ENCODE measurements at regions not wholly inside any gene's neighbourhood (a gene's known extent, or its start where the extent isn't known, plus 50 kb on each side); places are given as distances from the start of the nearest gene placed in this dataset.
"Not testable (repeated sequence)": the region's sequence is repeated elsewhere in the genome, so short reads cannot be mapped to it uniquely, and the experiment has no call there.

DNA sequence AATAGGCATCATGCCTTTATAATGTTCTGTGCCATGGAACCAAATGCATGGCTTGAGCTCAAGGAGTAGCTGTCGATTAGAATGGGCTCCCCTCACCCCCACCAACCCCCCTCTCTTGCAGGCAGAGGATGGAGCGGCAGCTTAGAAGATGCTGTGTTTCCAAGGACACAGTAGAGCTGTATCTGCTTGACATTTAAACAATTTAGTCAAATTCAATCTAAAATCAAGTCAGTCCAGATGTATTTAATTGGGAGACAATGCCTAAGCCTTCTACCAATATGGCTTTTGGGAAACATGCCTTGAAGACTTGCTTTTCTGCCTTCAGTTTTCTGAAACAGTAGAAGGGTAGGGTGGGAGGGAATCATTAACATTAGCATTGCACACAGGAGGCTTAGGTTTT lies 497.1 kb upstream of the NRP1 start:
- H3K27ac ChIP-seq (ENCODE audit: low read depth, low read length) = no peak overlapping the region
- no peaks in the 10 kb centered on the region for H3K9me3 ChIP-seq (ENCODE audit: control insufficient read depth in 1 of 2, low read length in 2 of 2)
- no peak overlapping the region for H3K4me3 ChIP-seq (ENCODE audit: low read depth in 1 of 2, low read length in 2 of 2)

GRCh38 chr10:33829899-33830298 lies 495.4 kb upstream of the NRP1 start:
- H3K27ac ChIP-seq (ENCODE audit: low read depth, low read length); H3K4me1 ChIP-seq (ENCODE audit: control insufficient read depth in 1 of 2, insufficient read depth in 2 of 2, low read length in 2 of 2); H3K27me3 ChIP-seq (ENCODE audit: control insufficient read depth in 1 of 2, insufficient read depth in 2 of 2, low read length in 2 of 2): not testable (repeated sequence)

More for the DNA sequence above, 497.1 kb upstream of the NRP1 start:
- H3K4me1 ChIP-seq (ENCODE audit: control insufficient read depth in 1 of 2, insufficient read depth in 2 of 2, low read length in 2 of 2) = no peaks in the 10 kb centered on the region
- no peak overlapping the region for H3K9ac ChIP-seq (ENCODE audit: low read depth in 1 of 2, low read length in 2 of 2)
- no peaks in the 10 kb centered on the region for H3K27me3 ChIP-seq (ENCODE audit: control insufficient read depth in 1 of 2, insufficient read depth in 2 of 2, low read length in 2 of 2)
- H3K36me3 ChIP-seq (ENCODE audit: control insufficient read depth in 1 of 2, insufficient read depth in 2 of 2, low read length in 2 of 2) = no peaks in the 10 kb centered on the region

GRCh38 chr10:33828592-33828991 lies 494.1 kb upstream of the NRP1 start:
- Histone ChIP-seq H3K27me3 (ENCODE audit: control insufficient read depth in 1 of 2, insufficient read depth in 2 of 2, low read length in 2 of 2) (no peaks in the 10 kb centered on the region), H3K27ac (ENCODE audit: low read depth, low read length) (no peak overlapping the region), H3K9ac (ENCODE audit: low read depth in 1 of 2, low read length in 2 of 2) (no peak overlapping the region), H3K4me1 (ENCODE audit: control insufficient read depth in 1 of 2, insufficient read depth in 2 of 2, low read length in 2 of 2) (no peaks in the 10 kb centered on the region), H3K9me3 (ENCODE audit: control insufficient read depth in 1 of 2, low read length in 2 of 2) (no peaks in the 10 kb centered on the region), H3K4me3 (ENCODE audit: low read depth in 1 of 2, low read length in 2 of 2) (no peak overlapping the region), H3K36me3 (ENCODE audit: control insufficient read depth in 1 of 2, insufficient read depth in 2 of 2, low read length in 2 of 2) (no peaks in the 10 kb centered on the region)

More at GRCh38 chr10:33829899-33830298, 495.4 kb upstream of the NRP1 start:
- not testable (repeated sequence) for H3K9ac ChIP-seq (ENCODE audit: low read depth in 1 of 2, low read length in 2 of 2); H3K36me3 ChIP-seq (ENCODE audit: control insufficient read depth in 1 of 2, insufficient read depth in 2 of 2, low read length in 2 of 2); H3K9me3 ChIP-seq (ENCODE audit: control insufficient read depth in 1 of 2, low read length in 2 of 2); H3K4me3 ChIP-seq (ENCODE audit: low read depth in 1 of 2, low read length in 2 of 2)

DNA sequence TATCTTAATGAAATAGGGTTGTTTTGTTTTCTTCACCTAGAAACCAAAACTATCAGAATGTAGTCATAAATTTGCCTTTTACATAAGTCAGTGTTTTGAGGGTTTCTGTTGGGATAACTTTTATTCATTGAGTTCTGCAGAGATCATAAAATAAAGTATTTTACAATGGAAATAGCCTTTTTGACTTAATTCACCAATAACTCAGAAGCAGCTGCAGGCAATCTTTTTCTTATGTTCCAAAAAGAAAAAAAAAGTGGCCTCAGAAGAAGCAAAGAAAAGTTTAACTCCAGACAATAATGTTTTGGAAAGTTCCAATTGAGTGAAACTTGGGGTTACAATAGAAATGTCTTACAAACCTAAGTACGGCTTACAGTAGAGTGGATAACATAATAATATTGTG lies 491.7 kb upstream of the NRP1 start:
- Histone ChIP-seq H3K9me3 (ENCODE audit: control insufficient read depth in 1 of 2, low read length in 2 of 2) (no peaks in the 10 kb centered on the region), H3K27me3 (ENCODE audit: control insufficient read depth in 1 of 2, insufficient read depth in 2 of 2, low read length in 2 of 2) (no peaks in the 10 kb centered on the region), H3K4me1 (ENCODE audit: control insufficient read depth in 1 of 2, insufficient read depth in 2 of 2, low read length in 2 of 2) (no peaks in the 10 kb centered on the region), H3K27ac (ENCODE audit: low read depth, low read length) (no peak overlapping the region), H3K9ac (ENCODE audit: low read depth in 1 of 2, low read length in 2 of 2) (no peak overlapping the region), H3K36me3 (ENCODE audit: control insufficient read depth in 1 of 2, insufficient read depth in 2 of 2, low read length in 2 of 2) (no peaks in the 10 kb centered on the region), H3K4me3 (ENCODE audit: low read depth in 1 of 2, low read length in 2 of 2) (no peak overlapping the region)

DNA sequence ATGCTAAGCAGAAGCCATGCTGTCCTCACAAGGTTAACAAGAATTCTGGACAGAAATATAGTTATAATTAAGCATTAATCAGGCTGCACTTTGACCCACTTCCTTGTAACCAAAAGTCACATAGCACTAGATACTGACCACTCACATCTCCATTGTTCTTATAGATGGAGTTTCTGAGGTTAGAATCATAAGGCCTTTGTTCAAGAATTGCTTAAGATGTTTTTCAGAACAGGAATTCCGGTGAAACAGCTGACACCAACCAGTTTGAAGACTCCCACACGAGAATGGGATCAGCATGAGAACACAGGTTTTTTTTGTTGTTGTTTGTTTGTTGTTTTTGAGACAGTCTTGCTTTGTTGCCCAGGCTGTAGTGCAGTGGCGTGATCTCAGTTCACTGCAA lies 488.3 kb upstream of the NRP1 start:
- H3K4me1 ChIP-seq (ENCODE audit: control insufficient read depth in 1 of 2, insufficient read depth in 2 of 2, low read length in 2 of 2) = no peaks in the 10 kb centered on the region
- H3K9me3 ChIP-seq (ENCODE audit: control insufficient read depth in 1 of 2, low read length in 2 of 2) = no peaks in the 10 kb centered on the region
- H3K9ac ChIP-seq (ENCODE audit: low read depth in 1 of 2, low read length in 2 of 2) = no peak overlapping the region
- H3K27me3 ChIP-seq (ENCODE audit: control insufficient read depth in 1 of 2, insufficient read depth in 2 of 2, low read length in 2 of 2) = no peaks in the 10 kb centered on the region
- no peak overlapping the region for H3K27ac ChIP-seq (ENCODE audit: low read depth, low read length)
- H3K36me3 ChIP-seq (ENCODE audit: control insufficient read depth in 1 of 2, insufficient read depth in 2 of 2, low read length in 2 of 2) = no peaks in the 10 kb centered on the region
- H3K4me3 ChIP-seq (ENCODE audit: low read depth in 1 of 2, low read length in 2 of 2) = no peak overlapping the region

- Histone ChIP-seq H3K4me3 (ENCODE audit: low read depth in 1 of 2, low read length in 2 of 2) (no peak overlapping the region), H3K9ac (ENCODE audit: low read depth in 1 of 2, low read length in 2 of 2) (no peak overlapping the region), H3K27ac (ENCODE audit: low read depth, low read length) (no peak overlapping the region), H3K36me3 (ENCODE audit: control insufficient read depth in 1 of 2, insufficient read depth in 2 of 2, low read length in 2 of 2) (no peaks in the 10 kb centered on the region), H3K27me3 (ENCODE audit: control insufficient read depth in 1 of 2, insufficient read depth in 2 of 2, low read length in 2 of 2) (no peaks in the 10 kb centered on the region), H3K4me1 (ENCODE audit: control insufficient read depth in 1 of 2, insufficient read depth in 2 of 2, low read length in 2 of 2) (no peaks in the 10 kb centered on the region), H3K9me3 (ENCODE audit: control insufficient read depth in 1 of 2, low read length in 2 of 2) (no peaks in the 10 kb centered on the region)
These were observed 486.1 kb upstream of the NRP1 start for GRCh38 chr10:33820531-33820930.

GRCh38 chr10:33819206-33819605 lies 484.7 kb upstream of the NRP1 start:
- Histone ChIP-seq H3K9ac (ENCODE audit: low read depth in 1 of 2, low read length in 2 of 2) (no peak overlapping the region), H3K9me3 (ENCODE audit: control insufficient read depth in 1 of 2, low read length in 2 of 2) (no peaks in the 10 kb centered on the region), H3K36me3 (ENCODE audit: control insufficient read depth in 1 of 2, insufficient read depth in 2 of 2, low read length in 2 of 2) (no peaks in the 10 kb centered on the region), H3K27me3 (ENCODE audit: control insufficient read depth in 1 of 2, insufficient read depth in 2 of 2, low read length in 2 of 2) (no peaks in the 10 kb centered on the region), H3K27ac (ENCODE audit: low read depth, low read length) (no peak overlapping the region), H3K4me3 (ENCODE audit: low read depth in 1 of 2, low read length in 2 of 2) (no peak overlapping the region), H3K4me1 (ENCODE audit: control insufficient read depth in 1 of 2, insufficient read depth in 2 of 2, low read length in 2 of 2) (no peaks in the 10 kb centered on the region)

DNA sequence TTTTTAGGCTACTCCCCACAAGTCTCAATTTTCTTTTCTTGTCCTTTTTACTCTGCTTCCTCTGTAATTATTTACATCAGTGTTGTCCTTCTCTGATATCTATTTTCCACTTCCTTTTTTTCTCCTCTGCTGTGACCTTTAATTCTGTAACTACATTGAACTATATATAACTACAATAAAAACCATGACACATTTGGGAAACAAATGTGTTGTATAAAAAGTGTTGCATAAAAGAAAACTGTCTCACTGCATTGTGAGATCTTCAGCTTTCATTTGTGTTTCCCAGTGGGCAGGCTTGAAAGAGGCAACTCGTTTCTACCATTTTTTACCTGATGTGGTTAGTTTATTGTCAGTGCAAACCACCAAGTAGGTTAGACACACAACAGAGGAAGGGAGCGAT lies 483.9 kb upstream of the NRP1 start:
- no peak overlapping the region for H3K9ac ChIP-seq (ENCODE audit: low read depth in 1 of 2, low read length in 2 of 2)
- H3K36me3 ChIP-seq (ENCODE audit: control insufficient read depth in 1 of 2, insufficient read depth in 2 of 2, low read length in 2 of 2) = no peaks in the 10 kb centered on the region
- no peaks in the 10 kb centered on the region for H3K27me3 ChIP-seq (ENCODE audit: control insufficient read depth in 1 of 2, insufficient read depth in 2 of 2, low read length in 2 of 2)
- no peak overlapping the region for H3K27ac ChIP-seq (ENCODE audit: low read depth, low read length)
- H3K4me3 ChIP-seq (ENCODE audit: low read depth in 1 of 2, low read length in 2 of 2) = no peak overlapping the region
- H3K9me3 ChIP-seq (ENCODE audit: control insufficient read depth in 1 of 2, low read length in 2 of 2) = no peaks in the 10 kb centered on the region
- H3K4me1 ChIP-seq (ENCODE audit: control insufficient read depth in 1 of 2, insufficient read depth in 2 of 2, low read length in 2 of 2) = no peaks in the 10 kb centered on the region

DNA sequence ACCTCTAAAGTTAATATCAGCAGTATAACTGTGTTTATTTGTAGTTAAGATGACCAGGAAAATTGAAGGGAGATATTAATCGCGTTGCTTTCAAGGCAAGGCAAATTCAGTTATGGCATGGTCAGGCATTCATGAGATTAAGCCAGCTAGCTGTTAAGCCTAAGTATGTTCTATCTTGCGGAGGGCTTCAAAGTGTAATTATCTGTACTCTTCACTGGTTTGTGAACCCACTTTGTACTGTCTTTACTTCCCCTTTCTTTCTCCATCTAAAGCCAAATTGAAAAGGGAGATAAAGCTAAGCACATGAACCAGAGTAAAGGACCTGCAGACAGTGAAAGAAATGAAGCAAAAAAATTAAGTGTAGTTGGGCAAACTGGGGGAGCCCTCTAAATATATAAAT lies 483.1 kb upstream of the NRP1 start:
- no peaks in the 10 kb centered on the region for H3K9me3 ChIP-seq (ENCODE audit: control insufficient read depth in 1 of 2, low read length in 2 of 2)
- no peaks in the 10 kb centered on the region for H3K27me3 ChIP-seq (ENCODE audit: control insufficient read depth in 1 of 2, insufficient read depth in 2 of 2, low read length in 2 of 2)
- H3K9ac ChIP-seq (ENCODE audit: low read depth in 1 of 2, low read length in 2 of 2) = no peak overlapping the region

DNA sequence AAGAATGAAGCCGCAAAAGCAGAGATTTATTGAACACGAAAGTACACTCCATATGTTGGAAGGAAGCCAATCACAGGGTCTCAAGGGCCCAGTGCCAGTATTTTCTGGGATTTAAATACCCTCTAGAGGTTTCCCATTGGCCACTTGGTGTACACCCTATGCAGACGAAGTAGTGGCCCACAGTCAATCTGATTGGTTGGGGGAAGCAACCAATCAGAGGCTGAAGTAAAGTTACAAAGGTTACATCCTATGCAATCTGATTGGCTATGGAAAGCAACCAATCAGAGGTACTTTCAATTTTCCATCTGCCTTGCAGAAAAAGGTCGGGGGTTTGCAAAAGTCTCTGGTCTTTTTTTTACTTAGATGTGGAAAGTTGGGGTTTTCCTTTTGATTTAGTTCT lies 481.3 kb upstream of the NRP1 start:
- no peak overlapping the region for H3K9ac ChIP-seq (ENCODE audit: low read depth in 1 of 2, low read length in 2 of 2)
- H3K4me1 ChIP-seq (ENCODE audit: control insufficient read depth in 1 of 2, insufficient read depth in 2 of 2, low read length in 2 of 2) = no peaks in the 10 kb centered on the region
- H3K36me3 ChIP-seq (ENCODE audit: control insufficient read depth in 1 of 2, insufficient read depth in 2 of 2, low read length in 2 of 2) = no peaks in the 10 kb centered on the region
- H3K4me3 ChIP-seq (ENCODE audit: low read depth in 1 of 2, low read length in 2 of 2) = no peak overlapping the region
- H3K9me3 ChIP-seq (ENCODE audit: control insufficient read depth in 1 of 2, low read length in 2 of 2) = no peaks in the 10 kb centered on the region
- H3K27me3 ChIP-seq (ENCODE audit: control insufficient read depth in 1 of 2, insufficient read depth in 2 of 2, low read length in 2 of 2) = no peaks in the 10 kb centered on the region
- H3K27ac ChIP-seq (ENCODE audit: low read depth, low read length) = no peak overlapping the region

More for the DNA sequence above, 483.1 kb upstream of the NRP1 start:
- no peak overlapping the region for H3K4me3 ChIP-seq (ENCODE audit: low read depth in 1 of 2, low read length in 2 of 2)
- H3K27ac ChIP-seq (ENCODE audit: low read depth, low read length) = no peak overlapping the region
- no peaks in the 10 kb centered on the region for H3K4me1 ChIP-seq (ENCODE audit: control insufficient read depth in 1 of 2, insufficient read depth in 2 of 2, low read length in 2 of 2)
- H3K36me3 ChIP-seq (ENCODE audit: control insufficient read depth in 1 of 2, insufficient read depth in 2 of 2, low read length in 2 of 2) = no peaks in the 10 kb centered on the region

GRCh38 chr10:33813871-33814270 lies 479.4 kb upstream of the NRP1 start:
- Histone ChIP-seq H3K4me1 (ENCODE audit: control insufficient read depth in 1 of 2, insufficient read depth in 2 of 2, low read length in 2 of 2) (no peaks in the 10 kb centered on the region), H3K4me3 (ENCODE audit: low read depth in 1 of 2, low read length in 2 of 2) (no peak overlapping the region), H3K27ac (ENCODE audit: low read depth, low read length) (no peak overlapping the region)

More at GRCh38 chr10:33813871-33814270, 479.4 kb upstream of the NRP1 start:
- H3K27me3 ChIP-seq (ENCODE audit: control insufficient read depth in 1 of 2, insufficient read depth in 2 of 2, low read length in 2 of 2) = no peaks in the 10 kb centered on the region
- H3K36me3 ChIP-seq (ENCODE audit: control insufficient read depth in 1 of 2, insufficient read depth in 2 of 2, low read length in 2 of 2) = no peaks in the 10 kb centered on the region
- no peaks in the 10 kb centered on the region for H3K9me3 ChIP-seq (ENCODE audit: control insufficient read depth in 1 of 2, low read length in 2 of 2)
- no peak overlapping the region for H3K9ac ChIP-seq (ENCODE audit: low read depth in 1 of 2, low read length in 2 of 2)

All from duodenal mucosa (tissue), 2 donors.